ENCODE measurements at regions not wholly inside any gene's neighbourhood (a gene's known extent, or its start where the extent isn't known, plus 50 kb on each side); places are given as distances from the start of the nearest gene placed in this dataset.

DNA sequence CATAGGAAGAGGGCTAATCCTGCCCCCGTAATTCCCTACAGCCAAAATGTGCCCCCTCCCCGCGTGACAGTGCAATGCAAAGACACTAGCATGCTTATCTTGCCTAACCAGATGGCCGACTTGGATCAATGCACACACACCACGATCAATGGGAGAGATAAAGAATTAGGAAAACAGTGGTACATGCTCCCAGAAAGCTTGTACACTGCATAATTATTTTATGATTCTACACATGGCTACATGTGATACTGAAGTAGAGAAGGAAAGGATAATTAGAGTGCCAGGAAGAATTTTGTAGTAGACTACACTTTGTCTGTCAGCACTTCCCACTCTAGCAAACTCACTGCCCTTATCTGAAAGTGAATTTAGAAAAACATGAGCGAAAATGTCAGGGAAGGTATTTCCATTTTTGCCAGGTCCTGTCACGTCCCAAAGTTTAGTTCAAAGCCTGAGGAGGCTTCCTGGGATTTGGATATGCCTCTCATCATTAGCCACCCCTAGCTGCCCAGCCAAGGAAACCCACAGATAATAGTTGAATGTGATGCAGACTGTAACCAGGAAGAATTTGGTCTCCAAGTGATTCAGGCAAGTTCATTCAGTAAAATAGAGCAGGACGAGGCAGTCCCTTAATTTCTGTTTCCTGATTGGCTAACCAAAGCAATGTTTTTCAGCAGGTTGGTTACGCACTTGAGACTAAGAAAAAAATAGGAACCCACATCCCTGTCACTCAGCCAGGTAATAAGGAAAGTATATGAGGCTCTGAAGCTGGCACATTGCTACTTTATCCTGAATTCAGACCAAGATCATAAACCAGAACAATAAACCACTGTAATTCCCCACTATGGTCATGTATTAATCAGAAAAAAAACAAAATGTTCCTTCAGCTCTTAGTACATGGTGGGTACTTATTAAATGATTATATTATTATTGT, 199.6 kb upstream of the OTX2 start:
- TF ChIP-seq, protein P1, sequence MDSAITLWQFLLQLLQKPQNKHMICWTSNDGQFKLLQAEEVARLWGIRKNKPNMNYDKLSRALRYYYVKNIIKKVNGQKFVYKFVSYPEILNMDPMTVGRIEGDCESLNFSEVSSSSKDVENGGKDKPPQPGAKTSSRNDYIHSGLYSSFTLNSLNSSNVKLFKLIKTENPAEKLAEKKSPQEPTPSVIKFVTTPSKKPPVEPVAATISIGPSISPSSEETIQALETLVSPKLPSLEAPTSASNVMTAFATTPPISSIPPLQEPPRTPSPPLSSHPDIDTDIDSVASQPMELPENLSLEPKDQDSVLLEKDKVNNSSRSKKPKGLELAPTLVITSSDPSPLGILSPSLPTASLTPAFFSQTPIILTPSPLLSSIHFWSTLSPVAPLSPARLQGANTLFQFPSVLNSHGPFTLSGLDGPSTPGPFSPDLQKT (IDR thresholded peaks at IDR 0.05; ENCODE audit: borderline replicate concordance, low read depth, low read length), result no peak
- no peak for TF ChIP-seq MZF1 (tag by site-specific recombination; IDR thresholded peaks at IDR 0.05; ENCODE audit: borderline replicate concordance)
- TF ChIP-seq, protein P2, sequence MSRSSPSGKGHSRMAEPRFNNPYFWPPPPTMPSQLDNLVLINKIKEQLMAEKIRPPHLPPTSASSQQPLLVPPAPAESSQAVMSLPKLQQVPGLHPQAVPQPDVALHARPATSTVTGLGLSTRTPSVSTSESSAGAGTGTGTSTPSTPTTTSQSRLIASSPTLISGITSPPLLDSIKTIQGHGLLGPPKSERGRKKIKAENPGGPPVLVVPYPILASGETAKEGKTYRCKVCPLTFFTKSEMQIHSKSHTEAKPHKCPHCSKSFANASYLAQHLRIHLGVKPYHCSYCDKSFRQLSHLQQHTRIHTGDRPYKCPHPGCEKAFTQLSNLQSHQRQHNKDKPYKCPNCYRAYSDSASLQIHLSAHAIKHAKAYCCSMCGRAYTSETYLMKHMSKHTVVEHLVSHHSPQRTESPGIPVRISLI (tag by site-specific recombination; IDR thresholded peaks at IDR 0.05), result no peak
- TF ChIP-seq ZNF2 (tag by site-specific recombination; IDR thresholded peaks at IDR 0.05), result no peak
- no peak for TF ChIP-seq TCF7L2 (IDR thresholded peaks at IDR 0.05; ENCODE audit: borderline replicate concordance, low read depth, low read length)
- no peak for TF ChIP-seq PRDM1 (tag by site-specific recombination; IDR thresholded peaks at IDR 0.05)
- TF ChIP-seq ZNF114 (tag by site-specific recombination; IDR thresholded peaks at IDR 0.05), result no peak
- no peak for TF ChIP-seq ZBTB8A (tag by site-specific recombination; IDR thresholded peaks at IDR 0.05)
- no peak for TF ChIP-seq ZBTB1 (tag by site-specific recombination; IDR thresholded peaks at IDR 0.05)
- Histone ChIP-seq H3K27ac (ENCODE audit: extremely low read depth, low read depth, low read length) (no peak overlapping the region), H3K36me3 (ENCODE audit: control insufficient read depth in 2 of 2, insufficient read depth in 1 of 2, low read length in 2 of 2) (no peaks in the 10 kb centered on the region), H3K4me1 (ENCODE audit: control insufficient read depth, insufficient read depth, low read length) (peaks cover 10% of the 10 kb centered on the region), H3K4me3 (ENCODE audit: low read depth, low read length) (no peak overlapping the region), H3K9me3 (ENCODE audit: control insufficient read depth, insufficient read depth, low read depth, low read length) (no peaks in the 10 kb centered on the region)
- POLR2A ChIA-PET, result no interaction called here
- CTCF ChIA-PET, result interaction anchor here (0.6 kb wide), 2 partner anchors 10 to 357 kb away, joined by 3 read pairs; no protein-coding TSS in a partner anchor

DNA sequence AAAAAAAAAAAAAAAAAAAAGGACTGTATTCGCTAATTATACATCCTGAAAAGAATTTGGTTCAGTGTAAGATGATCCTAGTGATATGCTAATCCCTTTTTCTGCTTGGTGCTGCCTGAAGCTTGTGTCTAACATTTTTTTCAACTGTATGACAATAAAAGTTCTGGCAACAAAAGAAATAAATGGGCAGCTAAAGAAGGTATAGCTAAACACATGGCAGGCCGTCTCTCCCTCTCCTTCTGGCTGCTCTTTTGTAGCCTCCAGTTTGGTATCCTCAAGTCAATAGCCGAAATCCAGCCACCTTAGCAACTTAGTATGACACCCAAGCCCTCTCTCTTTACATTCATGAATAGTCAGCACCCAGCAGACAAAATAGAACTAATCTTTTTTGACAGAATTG, 198.3 kb upstream of the OTX2 start:
- Histone ChIP-seq H3K36me3 (ENCODE audit: control insufficient read depth in 2 of 2, insufficient read depth in 1 of 2, low read length in 2 of 2) (no peaks in the 10 kb centered on the region), H3K9me3 (ENCODE audit: control insufficient read depth, insufficient read depth, low read depth, low read length) (no peaks in the 10 kb centered on the region), H3K4me1 (ENCODE audit: control insufficient read depth, insufficient read depth, low read length) (peaks cover 10% of the 10 kb centered on the region), H3K4me3 (ENCODE audit: low read depth, low read length) (no peak overlapping the region), H3K27ac (ENCODE audit: extremely low read depth, low read depth, low read length) (no peak overlapping the region)
- CTCF ChIA-PET, result interaction anchor here (0.6 to 0.7 kb wide), 3 partner anchors 55 to 240 kb away, joined by 3 read pairs; no protein-coding TSS in a partner anchor
- POLR2A ChIA-PET, result no interaction called here
- TF ChIP-seq, protein P3, sequence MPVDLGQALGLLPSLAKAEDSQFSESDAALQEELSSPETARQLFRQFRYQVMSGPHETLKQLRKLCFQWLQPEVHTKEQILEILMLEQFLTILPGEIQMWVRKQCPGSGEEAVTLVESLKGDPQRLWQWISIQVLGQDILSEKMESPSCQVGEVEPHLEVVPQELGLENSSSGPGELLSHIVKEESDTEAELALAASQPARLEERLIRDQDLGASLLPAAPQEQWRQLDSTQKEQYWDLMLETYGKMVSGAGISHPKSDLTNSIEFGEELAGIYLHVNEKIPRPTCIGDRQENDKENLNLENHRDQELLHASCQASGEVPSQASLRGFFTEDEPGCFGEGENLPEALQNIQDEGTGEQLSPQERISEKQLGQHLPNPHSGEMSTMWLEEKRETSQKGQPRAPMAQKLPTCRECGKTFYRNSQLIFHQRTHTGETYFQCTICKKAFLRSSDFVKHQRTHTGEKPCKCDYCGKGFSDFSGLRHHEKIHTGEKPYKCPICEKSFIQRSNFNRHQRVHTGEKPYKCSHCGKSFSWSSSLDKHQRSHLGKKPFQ (tag by site-specific recombination; IDR thresholded peaks at IDR 0.05), result no peak
- TF ChIP-seq FEZF1 (tag by site-specific recombination; IDR thresholded peaks at IDR 0.05) (peak; percentile 51), ZNF544 (tag by site-specific recombination; IDR thresholded peaks at IDR 0.05) (no peak), PRDM1 (tag by site-specific recombination; IDR thresholded peaks at IDR 0.05) (no peak), TRIM28 (IDR thresholded peaks at IDR 0.05; ENCODE audit: borderline replicate concordance, low read length) (0 out of 2 replicates have a peak, but pooled peaks have one; percentile 30), ZNF335 (tag by site-specific recombination; conservative IDR thresholded peaks at IDR 0.05) (peak; percentile 51), ZNF830 (tag by site-specific recombination; IDR thresholded peaks at IDR 0.05; ENCODE audit: low read depth) (no peak), ZNF404 (tag by site-specific recombination; IDR thresholded peaks at IDR 0.05) (no peak), ZNF274 (IDR thresholded peaks at IDR 0.05; ENCODE audit: low read length) (no peak), ZNF274 (tag by site-specific recombination; IDR thresholded peaks at IDR 0.05; ENCODE audit: borderline replicate concordance) (no peak), ZNF140 (tag by site-specific recombination; IDR thresholded peaks at IDR 0.05) (no peak), ZNF521 (tag by site-specific recombination; IDR thresholded peaks at IDR 0.05) (no peak), ZNF548 (tag by site-specific recombination; IDR thresholded peaks at IDR 0.05) (no peak)
